GM23338 (cell line): ENCODE measurements at regions not wholly inside any gene's neighbourhood (a gene's known extent, or its start where the extent isn't known, plus 50 kb on each side); places are given as distances from the start of the nearest gene placed in this dataset.

ENCODE experiments used
- EZH2 ChIP-seq: fragments of 200-600 bp; sonication (generic); IDR thresholded peaks from one replicate; pipeline ENCODE4 v1.8.0; 2017; ENCODE audit warnings: antibody characterized with exemption, mild to moderate bottlenecking, low read depth; ENCODE audit not compliant: unreplicated experiment
- POLR2AphosphoS5 ChIP-seq: IDR thresholded peaks from 2 replicates; pipeline ENCODE4 v1.6.1; 2016; ENCODE audit warnings: antibody characterized with exemption, low read depth
- TF ChIP-seq, protein P1 (sequence below), 2 experiments: fragments of 200-600 bp in 1 of 2; sonication (generic) in 1 of 2; conservative IDR thresholded peaks; 2 replicates each; pipeline versions ENCODE4 v1.5.1 to v1.6.1; 2016 to 2017; ENCODE audit warnings: antibody characterized with exemption in 2 of 2, low read depth in 2 of 2, mild to moderate bottlenecking in 2 of 2, moderate library complexity in 1 of 2
- TF ChIP-seq, protein P2 (sequence below): IDR thresholded peaks from one replicate; pipeline ENCODE4 v1.6.1; 2018; ENCODE audit warnings: antibody characterized with exemption; ENCODE audit not compliant: unreplicated experiment

DNA sequence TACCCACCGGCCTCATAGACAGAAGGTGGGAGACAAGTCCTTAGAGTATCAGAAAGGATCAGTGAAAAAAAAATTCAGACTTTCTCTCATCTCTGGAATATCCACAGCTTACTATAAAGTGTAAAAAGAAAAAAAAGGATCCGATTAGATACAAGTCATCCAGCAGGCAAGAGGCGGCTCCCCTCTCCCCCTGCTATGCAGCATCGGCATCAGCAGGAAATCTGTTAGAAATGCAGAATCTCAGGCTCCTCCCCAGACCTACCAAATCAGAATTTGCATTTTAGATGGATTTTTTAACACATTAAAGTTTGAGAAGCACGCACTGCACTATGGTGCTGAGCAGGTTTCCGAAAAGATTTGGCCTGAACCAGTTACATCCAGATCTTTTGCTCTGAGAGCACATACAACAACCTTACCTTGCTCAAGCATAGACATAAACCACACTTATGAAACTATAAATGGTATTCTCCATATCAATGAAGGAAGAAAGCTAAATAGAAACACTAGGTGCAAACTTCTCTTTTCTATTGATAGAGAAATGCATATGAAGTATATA lies 117.0 kb upstream of the POU3F2 start:
- TF ChIP-seq POLR2AphosphoS5 (no peak), EZH2 (no peak)
- TF ChIP-seq, protein P1, sequence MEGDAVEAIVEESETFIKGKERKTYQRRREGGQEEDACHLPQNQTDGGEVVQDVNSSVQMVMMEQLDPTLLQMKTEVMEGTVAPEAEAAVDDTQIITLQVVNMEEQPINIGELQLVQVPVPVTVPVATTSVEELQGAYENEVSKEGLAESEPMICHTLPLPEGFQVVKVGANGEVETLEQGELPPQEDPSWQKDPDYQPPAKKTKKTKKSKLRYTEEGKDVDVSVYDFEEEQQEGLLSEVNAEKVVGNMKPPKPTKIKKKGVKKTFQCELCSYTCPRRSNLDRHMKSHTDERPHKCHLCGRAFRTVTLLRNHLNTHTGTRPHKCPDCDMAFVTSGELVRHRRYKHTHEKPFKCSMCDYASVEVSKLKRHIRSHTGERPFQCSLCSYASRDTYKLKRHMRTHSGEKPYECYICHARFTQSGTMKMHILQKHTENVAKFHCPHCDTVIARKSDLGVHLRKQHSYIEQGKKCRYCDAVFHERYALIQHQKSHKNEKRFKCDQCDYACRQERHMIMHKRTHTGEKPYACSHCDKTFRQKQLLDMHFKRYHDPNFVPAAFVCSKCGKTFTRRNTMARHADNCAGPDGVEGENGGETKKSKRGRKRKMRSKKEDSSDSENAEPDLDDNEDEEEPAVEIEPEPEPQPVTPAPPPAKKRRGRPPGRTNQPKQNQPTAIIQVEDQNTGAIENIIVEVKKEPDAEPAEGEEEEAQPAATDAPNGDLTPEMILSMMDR (conservative IDR thresholded peaks at IDR 0.05; ENCODE audit: low read depth in 2 of 2) = no peak
- TF ChIP-seq, protein P2, sequence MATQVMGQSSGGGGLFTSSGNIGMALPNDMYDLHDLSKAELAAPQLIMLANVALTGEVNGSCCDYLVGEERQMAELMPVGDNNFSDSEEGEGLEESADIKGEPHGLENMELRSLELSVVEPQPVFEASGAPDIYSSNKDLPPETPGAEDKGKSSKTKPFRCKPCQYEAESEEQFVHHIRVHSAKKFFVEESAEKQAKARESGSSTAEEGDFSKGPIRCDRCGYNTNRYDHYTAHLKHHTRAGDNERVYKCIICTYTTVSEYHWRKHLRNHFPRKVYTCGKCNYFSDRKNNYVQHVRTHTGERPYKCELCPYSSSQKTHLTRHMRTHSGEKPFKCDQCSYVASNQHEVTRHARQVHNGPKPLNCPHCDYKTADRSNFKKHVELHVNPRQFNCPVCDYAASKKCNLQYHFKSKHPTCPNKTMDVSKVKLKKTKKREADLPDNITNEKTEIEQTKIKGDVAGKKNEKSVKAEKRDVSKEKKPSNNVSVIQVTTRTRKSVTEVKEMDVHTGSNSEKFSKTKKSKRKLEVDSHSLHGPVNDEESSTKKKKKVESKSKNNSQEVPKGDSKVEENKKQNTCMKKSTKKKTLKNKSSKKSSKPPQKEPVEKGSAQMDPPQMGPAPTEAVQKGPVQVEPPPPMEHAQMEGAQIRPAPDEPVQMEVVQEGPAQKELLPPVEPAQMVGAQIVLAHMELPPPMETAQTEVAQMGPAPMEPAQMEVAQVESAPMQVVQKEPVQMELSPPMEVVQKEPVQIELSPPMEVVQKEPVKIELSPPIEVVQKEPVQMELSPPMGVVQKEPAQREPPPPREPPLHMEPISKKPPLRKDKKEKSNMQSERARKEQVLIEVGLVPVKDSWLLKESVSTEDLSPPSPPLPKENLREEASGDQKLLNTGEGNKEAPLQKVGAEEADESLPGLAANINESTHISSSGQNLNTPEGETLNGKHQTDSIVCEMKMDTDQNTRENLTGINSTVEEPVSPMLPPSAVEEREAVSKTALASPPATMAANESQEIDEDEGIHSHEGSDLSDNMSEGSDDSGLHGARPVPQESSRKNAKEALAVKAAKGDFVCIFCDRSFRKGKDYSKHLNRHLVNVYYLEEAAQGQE = no peak
